GM19372 (cell line): ENCODE measurements at regions not wholly inside any gene's neighbourhood (a gene's known extent, or its start where the extent isn't known, plus 50 kb on each side); places are given as distances from the start of the nearest gene placed in this dataset.
"Not testable (repeated sequence)": the region's sequence is repeated elsewhere in the genome, so short reads cannot be mapped to it uniquely, and the experiment has no call there.

Experiments used
- ATAC-seq: cut with Tn5 transposase; IDR thresholded peaks from one replicate; pipeline ENCODE4 v1.9.1; 2021; ENCODE audit warnings: mild to moderate bottlenecking, low read depth, moderate library complexity; ENCODE audit not compliant: unreplicated experiment

GRCh38 chr7:112540839-112541577 is 60.2 kb downstream of the LSMEM1 start:
- no peak for ATAC-seq

- no peak for ATAC-seq
Measured at GRCh38 chr7:112546723-112547513, 66.1 kb downstream of the LSMEM1 start.

GRCh38 chr7:112547916-112548315 is 67.1 kb downstream of the LSMEM1 start:
- ATAC-seq = no peak

GRCh38 chr7:112550468-112551060 is 69.8 kb downstream of the LSMEM1 start:
- peak; percentile 90 for ATAC-seq

- not testable (repeated sequence) for ATAC-seq
Measured at GRCh38 chr7:112551521-112551920, 70.7 kb downstream of the LSMEM1 start.

GRCh38 chr7:112554591-112554990 is 73.8 kb downstream of the LSMEM1 start:
- ATAC-seq = no peak

GRCh38 chr7:112556633-112557032 is 75.8 kb downstream of the LSMEM1 start:
- ATAC-seq = peak; percentile 93

- no peak for ATAC-seq
Measured at GRCh38 chr7:112566442-112567324, 85.9 kb downstream of the LSMEM1 start.

GRCh38 chr7:112567388-112567787 is 86.6 kb downstream of the LSMEM1 start:
- ATAC-seq = no peak

- ATAC-seq = no peak
Measured at GRCh38 chr7:112571852-112572607, 91.2 kb downstream of the LSMEM1 start.

- ATAC-seq = no peak
Measured at GRCh38 chr7:112572669-112573301, 92.0 kb downstream of the LSMEM1 start.

- no peak for ATAC-seq
Measured at GRCh38 chr7:112573302-112574039, 92.7 kb downstream of the LSMEM1 start.

GRCh38 chr7:112575864-112576263 is 95.1 kb downstream of the LSMEM1 start:
- ATAC-seq = no peak

- ATAC-seq = no peak
Measured at GRCh38 chr7:112579388-112579787, 98.6 kb downstream of the LSMEM1 start.

GRCh38 chr7:112580717-112581435 is 100.1 kb downstream of the LSMEM1 start:
- no peak for ATAC-seq

- no peak for ATAC-seq
Measured at GRCh38 chr7:112581529-112581928, 100.7 kb downstream of the LSMEM1 start.

- no peak for ATAC-seq
Measured at GRCh38 chr7:112584290-112584689, 103.5 kb downstream of the LSMEM1 start.

- no peak for ATAC-seq
Measured at GRCh38 chr7:112587504-112587903, 106.7 kb downstream of the LSMEM1 start.
